ENCODE measurements at regions not wholly inside any gene's neighbourhood (a gene's known extent, or its start where the extent isn't known, plus 50 kb on each side); places are given as distances from the start of the nearest gene placed in this dataset.

- Histone ChIP-seq H3K4me3 (no peak overlapping the region), H3K27ac (no peak overlapping the region), H3K4me1 (peaks cover 16% of the 10 kb centered on the region), H3K9me3 (no peaks in the 10 kb centered on the region), H3K27me3 (no peaks in the 10 kb centered on the region), H3K36me3 (no peaks in the 10 kb centered on the region)
- no peak for DNase-seq (ENCODE audit: low spot score in 2 of 2)
- no peak for TF ChIP-seq EP300 (IDR thresholded peaks at IDR 0.05)
- 87% methylated on average over 2 of the region's 2 CpGs for WGBS
These were observed 92.8 kb downstream of the HNRNPLL start for GRCh38 chr2:38509947-38510326.

GRCh38 chr2:38509314-38509946, 93.3 kb downstream of the HNRNPLL start:
- Histone ChIP-seq H3K36me3 (no peaks in the 10 kb centered on the region), H3K4me1 (peaks cover 16% of the 10 kb centered on the region), H3K27me3 (no peaks in the 10 kb centered on the region), H3K4me3 (no peak overlapping the region), H3K27ac (no peak overlapping the region), H3K9me3 (no peaks in the 10 kb centered on the region)
- WGBS = 58% methylated on average over 5 of the region's 5 CpGs
- TF ChIP-seq CTCF (IDR thresholded peaks at IDR 0.05) = no peak
- no peak for TF ChIP-seq POLR2A (IDR thresholded peaks at IDR 0.05)
- TF ChIP-seq POLR2AphosphoS5 (IDR thresholded peaks at IDR 0.05) = no peak
- no peak for TF ChIP-seq EP300 (IDR thresholded peaks at IDR 0.05)
- DNase-seq (ENCODE audit: low spot score in 2 of 2) = no peak

- Histone ChIP-seq H3K36me3 (no peaks in the 10 kb centered on the region), H3K27ac (no peak overlapping the region), H3K27me3 (no peaks in the 10 kb centered on the region), H3K4me1 (peaks cover 16% of the 10 kb centered on the region), H3K9me3 (no peaks in the 10 kb centered on the region), H3K4me3 (no peak overlapping the region)
- WGBS = 38% methylated on average over 10 of the region's 10 CpGs
- peak; percentile 93 to 94 for DNase-seq (ENCODE audit: low spot score in 2 of 2)
- TF ChIP-seq POLR2AphosphoS5 (IDR thresholded peaks at IDR 0.05) (peak in 1 of 3 donors; percentile 28), CTCF (IDR thresholded peaks at IDR 0.05) (peak in 1 of 2 donors; percentile 11), POLR2A (IDR thresholded peaks at IDR 0.05) (no peak), EP300 (IDR thresholded peaks at IDR 0.05) (no peak)
These were observed 94.3 kb downstream of the HNRNPLL start for GRCh38 chr2:38508311-38509039.

- WGBS = 96% methylated on average over 1 of the region's 1 CpG
- Histone ChIP-seq H3K27ac (no peak overlapping the region), H3K9me3 (no peaks in the 10 kb centered on the region), H3K36me3 (no peaks in the 10 kb centered on the region), H3K4me1 (peaks cover 16% of the 10 kb centered on the region), H3K4me3 (no peak overlapping the region), H3K27me3 (no peaks in the 10 kb centered on the region)
- no peak for TF ChIP-seq CTCF (IDR thresholded peaks at IDR 0.05)
- no peak for TF ChIP-seq POLR2AphosphoS5 (IDR thresholded peaks at IDR 0.05)
- no peak for TF ChIP-seq EP300 (IDR thresholded peaks at IDR 0.05)
- no peak for TF ChIP-seq POLR2A (IDR thresholded peaks at IDR 0.05)
- no peak for DNase-seq (ENCODE audit: low spot score in 2 of 2)
These were observed 95.0 kb downstream of the HNRNPLL start for GRCh38 chr2:38507712-38508111.

GRCh38 chr2:38505779-38506178, 96.9 kb downstream of the HNRNPLL start:
- 29% methylated on average over 3 of the region's 3 CpGs for WGBS

More at GRCh38 chr2:38505779-38506178, 96.9 kb downstream of the HNRNPLL start:
- no peak overlapping the region for H3K4me3 ChIP-seq
- H3K4me1 ChIP-seq = peaks cover 16% of the 10 kb centered on the region
- no peak overlapping the region for H3K27ac ChIP-seq
- H3K36me3 ChIP-seq = no peaks in the 10 kb centered on the region
- DNase-seq (ENCODE audit: low spot score in 2 of 2) = peak in 1 of 2 donors; percentile 77
- TF ChIP-seq POLR2AphosphoS5 (IDR thresholded peaks at IDR 0.05) (no peak), CTCF (IDR thresholded peaks at IDR 0.05) (no peak), POLR2A (IDR thresholded peaks at IDR 0.05) (no peak), EP300 (IDR thresholded peaks at IDR 0.05) (no peak)
- no peaks in the 10 kb centered on the region for H3K27me3 ChIP-seq
- no peaks in the 10 kb centered on the region for H3K9me3 ChIP-seq

All from suprapubic skin (tissue), 4 donors.